PC-9 (cell line): ENCODE measurements at regions not wholly inside any gene's neighbourhood (a gene's known extent, or its start where the extent isn't known, plus 50 kb on each side); places are given as distances from the start of the nearest gene placed in this dataset.
"Not testable (repeated sequence)": the region's sequence is repeated elsewhere in the genome, so short reads cannot be mapped to it uniquely, and the experiment has no call there.

ENCODE experiments used
- CTCF ChIP-seq: fragments of 200-600 bp; sonication (generic); conservative IDR thresholded peaks from 2 replicates; pipeline ENCODE4 v1.6.1; 2017; ENCODE audit warnings: mixed run types, antibody characterized with exemption, mild to moderate bottlenecking, moderate library complexity
- EZH2 ChIP-seq: fragments of 200-600 bp; sonication (generic); IDR thresholded peaks from 2 replicates; pipeline ENCODE4 v1.8.0; 2017; ENCODE audit warnings: antibody characterized with exemption, low read depth

DNA sequence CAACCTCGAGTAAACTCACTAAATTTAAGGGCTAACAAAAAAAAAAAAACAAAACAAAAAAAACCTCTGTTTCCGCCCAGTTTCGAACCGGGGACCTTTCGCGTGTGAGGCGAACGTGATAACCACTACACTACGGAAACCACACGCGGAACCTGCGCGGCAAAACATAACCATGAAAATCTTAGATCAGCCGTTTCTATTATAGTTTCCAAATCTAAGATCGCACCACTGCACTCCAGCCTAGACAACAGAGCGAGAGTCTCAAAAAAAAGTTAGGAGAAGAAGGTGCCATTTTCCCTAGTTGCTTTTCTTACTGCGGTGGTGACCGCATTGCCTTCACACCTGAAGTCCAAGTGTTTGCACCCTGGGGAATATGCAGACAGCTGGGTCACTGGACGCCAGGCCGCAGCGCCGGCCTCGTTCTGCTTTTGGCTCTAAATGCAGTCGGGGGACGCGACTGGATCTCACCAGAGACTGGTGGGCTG is 167.8 kb downstream of the FAM72C start:
- not testable (repeated sequence) for TF ChIP-seq CTCF, EZH2
